Tibial nerve (tissue), 3 donors: ENCODE measurements at regions not wholly inside any gene's neighbourhood (a gene's known extent, or its start where the extent isn't known, plus 50 kb on each side); places are given as distances from the start of the nearest gene placed in this dataset.

Experiments used
- CTCF ChIP-seq, 5 experiments: fragments of 200-600 bp in 3 of 5; fragments of 450-650 bp in 2 of 5; sonication (generic) in 3 of 5; IDR thresholded peaks; one replicate each; pipeline ENCODE4 v1.5.1; 2016 to 2019; ENCODE audit warnings: antibody characterized with exemption in 5 of 5, mild to moderate bottlenecking in 3 of 5, moderate library complexity in 2 of 5
- POLR2A ChIP-seq, 2 donors: fragments of 450-650 bp; IDR thresholded peaks; one replicate each; pipeline ENCODE4 v1.6.1; 2017; ENCODE audit warnings: antibody characterized with exemption in 2 of 2, mild to moderate bottlenecking in 2 of 2, moderate library complexity in 2 of 2

- TF ChIP-seq CTCF (IDR thresholded peaks at IDR 0.05) (no peak), POLR2A (IDR thresholded peaks at IDR 0.05) (no peak)
Measured at GRCh38 chrX:41031256-41031967, 53.8 kb upstream of the USP9X start.
